ENCODE measurements at regions not wholly inside any gene's neighbourhood (a gene's known extent, or its start where the extent isn't known, plus 50 kb on each side); places are given as distances from the start of the nearest gene placed in this dataset.

GRCh38 chr4:135268369-135268768 lies 1066.8 kb upstream of the PABPC4L start:
- no peak for TF ChIP-seq EZH2 (IDR thresholded peaks at IDR 0.05)
- no peak for TF ChIP-seq POLR2AphosphoS5 (IDR thresholded peaks at IDR 0.05; ENCODE audit: borderline replicate concordance, low read depth, low read length)

Data from SK-N-MC (cell line).